ENCODE measurements at regions not wholly inside any gene's neighbourhood (a gene's known extent, or its start where the extent isn't known, plus 50 kb on each side); places are given as distances from the start of the nearest gene placed in this dataset.

DNA sequence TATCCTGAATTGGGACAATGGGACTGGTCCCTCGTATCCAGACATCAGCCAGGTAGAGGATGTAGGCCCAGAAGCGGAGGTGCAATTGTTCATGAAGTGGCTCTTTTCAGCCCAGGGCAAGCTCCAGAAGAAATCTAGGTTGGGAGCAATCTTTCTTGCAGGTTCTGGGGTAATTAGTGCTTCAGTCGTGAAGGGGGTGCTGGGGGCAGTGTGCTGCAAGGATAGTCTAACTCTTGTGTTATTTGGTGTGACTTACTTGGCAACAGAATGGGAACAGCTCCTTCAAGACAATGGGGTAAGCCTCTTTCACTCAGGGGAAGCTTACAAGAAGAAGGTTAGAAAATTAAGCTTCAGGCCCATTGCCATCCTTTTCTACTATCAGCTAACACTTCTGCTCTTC, 273.0 kb downstream of the DIPK2A start:
- H3K27ac ChIP-seq (ENCODE audit: low read depth, low read length) = no peak overlapping the region
- no peaks in the 10 kb centered on the region for H3K9me3 ChIP-seq (ENCODE audit: low read depth, low read length)
- DNase-seq (ENCODE audit: insufficient read length, low spot score, missing footprints) = no peak
- TF ChIP-seq, protein P1, sequence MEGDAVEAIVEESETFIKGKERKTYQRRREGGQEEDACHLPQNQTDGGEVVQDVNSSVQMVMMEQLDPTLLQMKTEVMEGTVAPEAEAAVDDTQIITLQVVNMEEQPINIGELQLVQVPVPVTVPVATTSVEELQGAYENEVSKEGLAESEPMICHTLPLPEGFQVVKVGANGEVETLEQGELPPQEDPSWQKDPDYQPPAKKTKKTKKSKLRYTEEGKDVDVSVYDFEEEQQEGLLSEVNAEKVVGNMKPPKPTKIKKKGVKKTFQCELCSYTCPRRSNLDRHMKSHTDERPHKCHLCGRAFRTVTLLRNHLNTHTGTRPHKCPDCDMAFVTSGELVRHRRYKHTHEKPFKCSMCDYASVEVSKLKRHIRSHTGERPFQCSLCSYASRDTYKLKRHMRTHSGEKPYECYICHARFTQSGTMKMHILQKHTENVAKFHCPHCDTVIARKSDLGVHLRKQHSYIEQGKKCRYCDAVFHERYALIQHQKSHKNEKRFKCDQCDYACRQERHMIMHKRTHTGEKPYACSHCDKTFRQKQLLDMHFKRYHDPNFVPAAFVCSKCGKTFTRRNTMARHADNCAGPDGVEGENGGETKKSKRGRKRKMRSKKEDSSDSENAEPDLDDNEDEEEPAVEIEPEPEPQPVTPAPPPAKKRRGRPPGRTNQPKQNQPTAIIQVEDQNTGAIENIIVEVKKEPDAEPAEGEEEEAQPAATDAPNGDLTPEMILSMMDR (IDR thresholded peaks at IDR 0.05; ENCODE audit: extremely low read depth, low read depth, low read length) = no peak
- H4K20me1 ChIP-seq (ENCODE audit: insufficient read depth, low read length) = no peaks in the 10 kb centered on the region
- H2AFZ ChIP-seq (ENCODE audit: low read length) = no peak overlapping the region
- no peaks in the 10 kb centered on the region for H3K36me3 ChIP-seq (ENCODE audit: insufficient read depth, low read length)
- no peaks in the 10 kb centered on the region for H3K4me1 ChIP-seq (ENCODE audit: insufficient read depth, low read length)
- H3K4me3 ChIP-seq (ENCODE audit: insufficient read depth, low read length) = no peak overlapping the region
- no peaks in the 10 kb centered on the region for H3K79me2 ChIP-seq (ENCODE audit: insufficient read depth, low read length)
- H3K27me3 ChIP-seq (ENCODE audit: insufficient read depth, low read length) = no peaks in the 10 kb centered on the region
- no peak overlapping the region for H3K4me2 ChIP-seq (ENCODE audit: insufficient read depth, low read length)

DNA sequence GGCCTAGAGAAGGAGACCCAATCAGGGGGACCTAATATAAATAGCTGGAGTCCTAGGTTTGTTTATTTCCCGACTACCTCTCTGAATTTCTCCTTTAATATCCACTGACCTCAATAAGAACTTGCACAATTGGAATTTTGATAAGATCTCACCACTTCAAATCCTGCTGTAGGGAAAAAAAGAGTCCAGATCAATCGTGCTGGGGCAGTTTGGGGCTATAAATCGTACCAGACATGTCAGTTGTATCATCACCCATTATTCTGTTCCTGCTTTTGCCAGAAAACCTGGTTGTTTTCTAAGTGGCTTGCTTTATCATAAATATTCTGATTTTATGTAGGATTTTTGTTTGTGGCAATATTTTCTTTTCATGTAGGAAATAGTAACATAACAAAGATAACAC, 281.3 kb downstream of the DIPK2A start:
- Histone ChIP-seq H3K79me2 (ENCODE audit: insufficient read depth, low read length) (no peaks in the 10 kb centered on the region), H4K20me1 (ENCODE audit: insufficient read depth, low read length) (no peaks in the 10 kb centered on the region), H3K9me3 (ENCODE audit: low read depth, low read length) (no peaks in the 10 kb centered on the region), H3K4me3 (ENCODE audit: insufficient read depth, low read length) (no peak overlapping the region), H2AFZ (ENCODE audit: low read length) (no peak overlapping the region), H3K27ac (ENCODE audit: low read depth, low read length) (no peak overlapping the region), H3K27me3 (ENCODE audit: insufficient read depth, low read length) (no peaks in the 10 kb centered on the region), H3K4me1 (ENCODE audit: insufficient read depth, low read length) (no peaks in the 10 kb centered on the region), H3K36me3 (ENCODE audit: insufficient read depth, low read length) (no peaks in the 10 kb centered on the region), H3K4me2 (ENCODE audit: insufficient read depth, low read length) (no peak overlapping the region)
- no peak for DNase-seq (ENCODE audit: insufficient read length, low spot score, missing footprints)
- TF ChIP-seq, protein P1 (IDR thresholded peaks at IDR 0.05; ENCODE audit: extremely low read depth, low read depth, low read length) = no peak

DNA sequence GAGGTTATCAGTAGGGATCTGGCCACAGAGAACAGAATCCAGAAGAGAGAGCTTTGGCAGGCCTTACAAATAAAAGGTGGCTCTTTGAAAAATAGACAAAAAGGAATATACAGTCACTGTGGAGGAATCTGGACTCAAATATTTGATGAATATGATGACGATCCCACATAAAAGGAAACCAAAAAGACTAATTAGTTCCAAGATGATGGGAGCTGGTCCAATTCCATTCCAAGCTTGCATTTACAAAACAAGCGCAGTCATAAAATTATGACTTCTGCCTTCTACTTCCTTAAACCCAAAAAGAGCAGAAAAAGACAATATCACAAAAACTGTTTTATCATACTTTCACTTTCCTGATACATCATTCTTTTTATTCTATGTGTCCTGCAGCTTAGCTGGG, 285.8 kb downstream of the DIPK2A start:
- TF ChIP-seq, protein P1 (IDR thresholded peaks at IDR 0.05; ENCODE audit: extremely low read depth, low read depth, low read length) = no peak
- Histone ChIP-seq H3K36me3 (ENCODE audit: insufficient read depth, low read length) (no peaks in the 10 kb centered on the region), H3K4me2 (ENCODE audit: insufficient read depth, low read length) (no peak overlapping the region)

DNA sequence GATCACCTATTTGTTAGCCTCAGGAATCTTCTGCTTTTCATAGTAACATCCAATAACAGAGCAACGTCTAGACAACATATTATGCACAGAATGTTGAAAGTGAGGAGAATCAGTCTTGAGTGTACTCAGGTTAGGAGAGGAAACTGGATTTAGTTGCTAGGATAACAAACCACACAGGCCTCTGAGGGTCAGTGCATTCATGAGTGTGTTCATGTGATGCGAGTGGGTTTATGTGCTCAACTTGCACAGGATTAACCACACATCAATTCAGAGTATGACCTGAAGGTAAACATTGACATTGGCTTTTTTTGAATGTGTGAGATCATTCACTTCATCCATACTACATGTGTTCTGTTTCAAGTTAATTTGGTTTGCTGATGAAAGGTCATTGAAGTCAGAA, 287.6 kb downstream of the DIPK2A start:
- Histone ChIP-seq H3K4me1 (ENCODE audit: insufficient read depth, low read length) (no peaks in the 10 kb centered on the region), H3K4me2 (ENCODE audit: insufficient read depth, low read length) (no peak overlapping the region), H3K27me3 (ENCODE audit: insufficient read depth, low read length) (no peaks in the 10 kb centered on the region), H3K4me3 (ENCODE audit: insufficient read depth, low read length) (no peak overlapping the region), H3K27ac (ENCODE audit: low read depth, low read length) (no peak overlapping the region), H2AFZ (ENCODE audit: low read length) (no peak overlapping the region), H3K36me3 (ENCODE audit: insufficient read depth, low read length) (no peaks in the 10 kb centered on the region), H3K9me3 (ENCODE audit: low read depth, low read length) (peaks cover 2% of the 10 kb centered on the region), H4K20me1 (ENCODE audit: insufficient read depth, low read length) (no peaks in the 10 kb centered on the region), H3K79me2 (ENCODE audit: insufficient read depth, low read length) (no peaks in the 10 kb centered on the region)
- TF ChIP-seq, protein P1 (IDR thresholded peaks at IDR 0.05; ENCODE audit: extremely low read depth, low read depth, low read length) = no peak
- DNase-seq (ENCODE audit: insufficient read length, low spot score, missing footprints) = no peak

More for the DNA sequence above, 285.8 kb downstream of the DIPK2A start:
- Histone ChIP-seq H3K27me3 (ENCODE audit: insufficient read depth, low read length) (no peaks in the 10 kb centered on the region), H3K9me3 (ENCODE audit: low read depth, low read length) (peaks cover 2% of the 10 kb centered on the region), H3K4me1 (ENCODE audit: insufficient read depth, low read length) (no peaks in the 10 kb centered on the region), H3K4me3 (ENCODE audit: insufficient read depth, low read length) (no peak overlapping the region), H3K79me2 (ENCODE audit: insufficient read depth, low read length) (no peaks in the 10 kb centered on the region), H4K20me1 (ENCODE audit: insufficient read depth, low read length) (no peaks in the 10 kb centered on the region), H2AFZ (ENCODE audit: low read length) (no peak overlapping the region), H3K27ac (ENCODE audit: low read depth, low read length) (no peak overlapping the region)
- no peak for DNase-seq (ENCODE audit: insufficient read length, low spot score, missing footprints)

Data from osteoblast (primary cell).